ENCODE measurements at regions not wholly inside any gene's neighbourhood (a gene's known extent, or its start where the extent isn't known, plus 50 kb on each side); places are given as distances from the start of the nearest gene placed in this dataset.
"Not testable (repeated sequence)": the region's sequence is repeated elsewhere in the genome, so short reads cannot be mapped to it uniquely, and the experiment has no call there.

- DNase-seq = no peak
Observed at GRCh38 chr5:117359895-117360294, 785.3 kb upstream of the SEMA6A start.

GRCh38 chr5:117357886-117358285 lies 783.3 kb upstream of the SEMA6A start:
- no peak for DNase-seq

- DNase-seq = no peak
Observed at GRCh38 chr5:117347280-117347679, 772.7 kb upstream of the SEMA6A start.

GRCh38 chr5:117343726-117344125 lies 769.1 kb upstream of the SEMA6A start:
- DNase-seq = not testable (repeated sequence)

- DNase-seq = no peak
Observed at GRCh38 chr5:117337064-117337749, 762.6 kb upstream of the SEMA6A start.

- DNase-seq = peak; percentile 4
Observed at GRCh38 chr5:117336208-117336607, 761.6 kb upstream of the SEMA6A start.

- DNase-seq = no peak
Observed at GRCh38 chr5:117333011-117333410, 758.4 kb upstream of the SEMA6A start.

- DNase-seq = no peak
Observed at GRCh38 chr5:117332341-117332740, 757.7 kb upstream of the SEMA6A start.

GRCh38 chr5:117327511-117327910 lies 752.9 kb upstream of the SEMA6A start:
- DNase-seq = no peak

- no peak for DNase-seq
Observed at GRCh38 chr5:117326997-117327396, 752.4 kb upstream of the SEMA6A start.

- no peak for DNase-seq
Observed at GRCh38 chr5:117318528-117318927, 743.9 kb upstream of the SEMA6A start.

GRCh38 chr5:117315170-117315569 lies 740.5 kb upstream of the SEMA6A start:
- DNase-seq = no peak

GRCh38 chr5:117304512-117305107 lies 730.0 kb upstream of the SEMA6A start:
- DNase-seq = not testable (repeated sequence)

- no peak for DNase-seq
Observed at GRCh38 chr5:117302949-117303348, 728.3 kb upstream of the SEMA6A start.

- DNase-seq = no peak
Observed at GRCh38 chr5:117302473-117302872, 727.9 kb upstream of the SEMA6A start.

GRCh38 chr5:117299936-117300328 lies 725.3 kb upstream of the SEMA6A start:
- peak; percentile 19 for DNase-seq

GRCh38 chr5:117299224-117299935 lies 724.8 kb upstream of the SEMA6A start:
- DNase-seq = no peak

GRCh38 chr5:117296872-117297271 lies 722.2 kb upstream of the SEMA6A start:
- no peak for DNase-seq

- no peak for DNase-seq
Observed at GRCh38 chr5:117295941-117296340, 721.3 kb upstream of the SEMA6A start.

GRCh38 chr5:117286813-117287212 lies 712.2 kb upstream of the SEMA6A start:
- no peak for DNase-seq

GRCh38 chr5:117271656-117272055 lies 697.0 kb upstream of the SEMA6A start:
- DNase-seq = no peak

GRCh38 chr5:117266280-117266679 lies 691.7 kb upstream of the SEMA6A start:
- no peak for DNase-seq

GRCh38 chr5:117263231-117263630 lies 688.6 kb upstream of the SEMA6A start:
- peak; percentile 23 for DNase-seq

- DNase-seq = peak; percentile 48
Observed at GRCh38 chr5:117262572-117263131, 688.0 kb upstream of the SEMA6A start.

Measured in eye (tissue), 1 donor.